ENCODE measurements at regions not wholly inside any gene's neighbourhood (a gene's known extent, or its start where the extent isn't known, plus 50 kb on each side); places are given as distances from the start of the nearest gene placed in this dataset.

DNA sequence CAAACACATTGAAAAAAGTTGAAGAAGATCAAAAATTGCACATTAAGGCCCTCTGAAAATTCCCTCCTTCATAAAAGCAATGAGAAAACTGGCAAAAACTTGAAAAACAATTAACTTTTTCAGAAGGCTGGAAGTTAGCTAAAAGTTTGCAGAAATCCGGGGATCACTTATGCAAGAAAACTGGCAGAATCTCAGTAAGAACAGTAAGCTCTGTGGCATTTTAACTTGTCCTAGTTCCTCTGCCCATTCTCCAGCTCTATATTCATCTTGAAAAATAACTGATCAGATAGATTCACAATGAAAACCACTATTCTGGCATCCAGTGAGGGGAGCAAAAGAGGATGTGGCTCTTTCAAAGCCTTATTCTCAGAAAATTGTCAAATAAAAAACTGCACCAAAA lies 566.8 kb downstream of the NTRK3 start:
- TF ChIP-seq POLR2A (IDR thresholded peaks at IDR 0.05; ENCODE audit: low read length) (no peak), RFX5 (IDR thresholded peaks at IDR 0.05) (no peak), NR3C1 (IDR thresholded peaks at IDR 0.05) (no peak), BHLHE40 (IDR thresholded peaks at IDR 0.05; ENCODE audit: low read depth, low read length) (no peak), EP300 (IDR thresholded peaks at IDR 0.05) (no peak), KDM1A (IDR thresholded peaks at IDR 0.05; ENCODE audit: low read depth) (no peak), HOXA7 (CRISPR knock-in tag; IDR thresholded peaks at IDR 0.05) (no peak)
- TF ChIP-seq, protein P1, sequence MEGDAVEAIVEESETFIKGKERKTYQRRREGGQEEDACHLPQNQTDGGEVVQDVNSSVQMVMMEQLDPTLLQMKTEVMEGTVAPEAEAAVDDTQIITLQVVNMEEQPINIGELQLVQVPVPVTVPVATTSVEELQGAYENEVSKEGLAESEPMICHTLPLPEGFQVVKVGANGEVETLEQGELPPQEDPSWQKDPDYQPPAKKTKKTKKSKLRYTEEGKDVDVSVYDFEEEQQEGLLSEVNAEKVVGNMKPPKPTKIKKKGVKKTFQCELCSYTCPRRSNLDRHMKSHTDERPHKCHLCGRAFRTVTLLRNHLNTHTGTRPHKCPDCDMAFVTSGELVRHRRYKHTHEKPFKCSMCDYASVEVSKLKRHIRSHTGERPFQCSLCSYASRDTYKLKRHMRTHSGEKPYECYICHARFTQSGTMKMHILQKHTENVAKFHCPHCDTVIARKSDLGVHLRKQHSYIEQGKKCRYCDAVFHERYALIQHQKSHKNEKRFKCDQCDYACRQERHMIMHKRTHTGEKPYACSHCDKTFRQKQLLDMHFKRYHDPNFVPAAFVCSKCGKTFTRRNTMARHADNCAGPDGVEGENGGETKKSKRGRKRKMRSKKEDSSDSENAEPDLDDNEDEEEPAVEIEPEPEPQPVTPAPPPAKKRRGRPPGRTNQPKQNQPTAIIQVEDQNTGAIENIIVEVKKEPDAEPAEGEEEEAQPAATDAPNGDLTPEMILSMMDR (IDR thresholded peaks at IDR 0.05), result no peak
- TF ChIP-seq, protein P2, sequence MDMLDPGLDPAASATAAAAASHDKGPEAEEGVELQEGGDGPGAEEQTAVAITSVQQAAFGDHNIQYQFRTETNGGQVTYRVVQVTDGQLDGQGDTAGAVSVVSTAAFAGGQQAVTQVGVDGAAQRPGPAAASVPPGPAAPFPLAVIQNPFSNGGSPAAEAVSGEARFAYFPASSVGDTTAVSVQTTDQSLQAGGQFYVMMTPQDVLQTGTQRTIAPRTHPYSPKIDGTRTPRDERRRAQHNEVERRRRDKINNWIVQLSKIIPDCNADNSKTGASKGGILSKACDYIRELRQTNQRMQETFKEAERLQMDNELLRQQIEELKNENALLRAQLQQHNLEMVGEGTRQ (IDR thresholded peaks at IDR 0.05), result no peak
- TF ChIP-seq, protein P3, sequence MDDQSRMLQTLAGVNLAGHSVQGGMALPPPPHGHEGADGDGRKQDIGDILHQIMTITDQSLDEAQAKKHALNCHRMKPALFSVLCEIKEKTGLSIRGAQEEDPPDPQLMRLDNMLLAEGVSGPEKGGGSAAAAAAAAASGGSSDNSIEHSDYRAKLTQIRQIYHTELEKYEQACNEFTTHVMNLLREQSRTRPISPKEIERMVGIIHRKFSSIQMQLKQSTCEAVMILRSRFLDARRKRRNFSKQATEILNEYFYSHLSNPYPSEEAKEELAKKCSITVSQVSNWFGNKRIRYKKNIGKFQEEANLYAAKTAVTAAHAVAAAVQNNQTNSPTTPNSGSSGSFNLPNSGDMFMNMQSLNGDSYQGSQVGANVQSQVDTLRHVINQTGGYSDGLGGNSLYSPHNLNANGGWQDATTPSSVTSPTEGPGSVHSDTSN (IDR thresholded peaks at IDR 0.05), result no peak
- TF ChIP-seq, protein P4, sequence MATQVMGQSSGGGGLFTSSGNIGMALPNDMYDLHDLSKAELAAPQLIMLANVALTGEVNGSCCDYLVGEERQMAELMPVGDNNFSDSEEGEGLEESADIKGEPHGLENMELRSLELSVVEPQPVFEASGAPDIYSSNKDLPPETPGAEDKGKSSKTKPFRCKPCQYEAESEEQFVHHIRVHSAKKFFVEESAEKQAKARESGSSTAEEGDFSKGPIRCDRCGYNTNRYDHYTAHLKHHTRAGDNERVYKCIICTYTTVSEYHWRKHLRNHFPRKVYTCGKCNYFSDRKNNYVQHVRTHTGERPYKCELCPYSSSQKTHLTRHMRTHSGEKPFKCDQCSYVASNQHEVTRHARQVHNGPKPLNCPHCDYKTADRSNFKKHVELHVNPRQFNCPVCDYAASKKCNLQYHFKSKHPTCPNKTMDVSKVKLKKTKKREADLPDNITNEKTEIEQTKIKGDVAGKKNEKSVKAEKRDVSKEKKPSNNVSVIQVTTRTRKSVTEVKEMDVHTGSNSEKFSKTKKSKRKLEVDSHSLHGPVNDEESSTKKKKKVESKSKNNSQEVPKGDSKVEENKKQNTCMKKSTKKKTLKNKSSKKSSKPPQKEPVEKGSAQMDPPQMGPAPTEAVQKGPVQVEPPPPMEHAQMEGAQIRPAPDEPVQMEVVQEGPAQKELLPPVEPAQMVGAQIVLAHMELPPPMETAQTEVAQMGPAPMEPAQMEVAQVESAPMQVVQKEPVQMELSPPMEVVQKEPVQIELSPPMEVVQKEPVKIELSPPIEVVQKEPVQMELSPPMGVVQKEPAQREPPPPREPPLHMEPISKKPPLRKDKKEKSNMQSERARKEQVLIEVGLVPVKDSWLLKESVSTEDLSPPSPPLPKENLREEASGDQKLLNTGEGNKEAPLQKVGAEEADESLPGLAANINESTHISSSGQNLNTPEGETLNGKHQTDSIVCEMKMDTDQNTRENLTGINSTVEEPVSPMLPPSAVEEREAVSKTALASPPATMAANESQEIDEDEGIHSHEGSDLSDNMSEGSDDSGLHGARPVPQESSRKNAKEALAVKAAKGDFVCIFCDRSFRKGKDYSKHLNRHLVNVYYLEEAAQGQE (IDR thresholded peaks at IDR 0.05), result no peak
